Sigmoid colon (tissue), 6 donors: ENCODE measurements at regions not wholly inside any gene's neighbourhood (a gene's known extent, or its start where the extent isn't known, plus 50 kb on each side); places are given as distances from the start of the nearest gene placed in this dataset.
"Not testable (repeated sequence)": the region's sequence is repeated elsewhere in the genome, so short reads cannot be mapped to it uniquely, and the experiment has no call there.

Experiments
- DNase-seq: peaks from one replicate; pipeline ENCODE4 v3.0.0-alpha.2; 2019
- H3K27ac ChIP-seq, 4 donors: fragments of 200-600 bp; sonication (generic); one replicate each; pipeline ENCODE4 v1.5.1; 2016 to 2019; ENCODE audit warnings: mild to moderate bottlenecking in 1 of 4
- H3K27me3 ChIP-seq, 3 donors: fragments of 200-600 bp; sonication (generic); one replicate each; pipeline ENCODE4 v1.5.1; 2019; ENCODE audit warnings: mild to moderate bottlenecking in 1 of 3
- H3K36me3 ChIP-seq, 4 donors: fragments of 200-600 bp; sonication (generic); one replicate each; pipeline ENCODE4 v1.5.1; 2016 to 2019
- H3K4me1 ChIP-seq, 4 donors: fragments of 200-600 bp; sonication (generic); one replicate each; pipeline ENCODE4 v1.5.1; 2017 to 2019
- H3K4me3 ChIP-seq, 4 donors: fragments of 200-600 bp; sonication (generic); one replicate each; pipeline ENCODE4 v1.5.1; 2017 to 2019; ENCODE audit warnings: mild to moderate bottlenecking in 2 of 4, moderate library complexity in 1 of 4
- H3K9me3 ChIP-seq, 4 donors: fragments of 200-600 bp in 3 of 4; sonication (generic) in 3 of 4; one replicate each; pipeline versions ENCODE4 v1.5.1 to v1.6.1; 2013 to 2019
- EP300 ChIP-seq, 4 donors: sonication (generic); formaldehyde crosslinking; IDR thresholded peaks; one replicate each; pipeline ENCODE4 v1.6.1; 2017; ENCODE audit warnings: antibody characterized with exemption in 4 of 4
- POLR2A ChIP-seq, 2 donors: fragments of 450-650 bp; IDR thresholded peaks; one replicate each; pipeline ENCODE4 v1.6.1; 2016; ENCODE audit warnings: antibody characterized with exemption in 2 of 2, mild to moderate bottlenecking in 2 of 2, moderate library complexity in 2 of 2
- POLR2AphosphoS5 ChIP-seq, 4 donors: sonication (generic); formaldehyde crosslinking; IDR thresholded peaks; one replicate each; pipeline ENCODE4 v1.6.1; 2017; ENCODE audit warnings: antibody characterized with exemption in 4 of 4
- WGBS, 2 donors: extraction: QIAGEN DNeasy Blood & Tissue Kit; methylation state at CpG; one replicate each; pipeline ENCODE4 v1.1.7; 2013; 5-methylcytosine and 5-hydroxymethylcytosine counted together
- intact Hi-C: fragments of 100-400 bp; cut with DNase I; formaldehyde crosslinking; loops from one replicate; pipeline ENCODE4 v1.15.1; 2023
- TF ChIP-seq, protein P1 (sequence below), 4 experiments: fragments of 450-650 bp in 3 of 4; fragments of 200-600 bp in 1 of 4; IDR thresholded peaks; one replicate each; pipeline ENCODE4 v1.5.1; 2016 to 2019; ENCODE audit warnings: antibody characterized with exemption in 4 of 4, mild to moderate bottlenecking in 3 of 4, moderate library complexity in 2 of 4
- donor health status: healthy with polysubstance abuse.
- donor health status: healthy.

DNA sequence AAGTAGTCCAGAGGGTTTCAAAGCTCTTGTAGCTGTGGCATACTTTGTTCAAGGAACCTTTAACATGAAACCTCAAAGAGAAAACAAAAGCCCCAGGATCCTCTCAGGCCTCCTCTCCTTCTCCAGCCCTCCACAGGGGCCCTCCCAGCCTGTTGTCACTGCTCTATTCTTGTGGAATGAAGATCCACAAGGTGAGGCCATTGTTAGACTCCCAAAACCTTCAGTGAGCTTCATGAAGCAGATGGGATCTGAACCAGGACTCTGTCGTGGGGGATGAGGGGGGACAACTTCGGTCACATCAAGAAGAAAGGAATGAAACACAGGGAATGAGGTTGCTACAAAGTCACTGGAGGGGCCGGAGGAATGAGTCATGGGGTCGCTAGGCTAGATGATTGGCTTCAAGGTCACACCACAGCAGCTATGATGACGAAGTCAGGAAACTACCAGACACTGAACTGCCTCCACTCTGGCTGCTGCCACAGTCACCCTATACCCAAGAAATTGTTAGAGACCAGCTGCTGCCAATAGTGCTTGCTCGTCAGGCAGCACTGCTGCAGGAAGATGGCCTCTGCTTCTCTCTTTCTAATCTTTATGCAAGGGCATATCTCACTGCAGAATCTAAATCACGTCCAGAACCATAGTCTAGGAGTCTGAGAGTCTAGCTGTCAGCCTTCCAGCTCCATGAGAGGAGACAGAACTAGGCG, 208.8 kb downstream of the HIBADH start:
- Histone ChIP-seq H3K4me3 (no peak overlapping the region), H3K4me1 (no peaks in the 10 kb centered on the region), H3K9me3 (no peaks in the 10 kb centered on the region), H3K27ac (no peak overlapping the region), H3K36me3 (no peaks in the 10 kb centered on the region), H3K27me3 (peaks cover 0 to 5% (median 0%) of the 10 kb centered on the region in 3 donors)
- intact Hi-C loops, result no loop called here
- TF ChIP-seq POLR2AphosphoS5 (IDR thresholded peaks at IDR 0.05), result no peak
- TF ChIP-seq EP300 (IDR thresholded peaks at IDR 0.05), result no peak
- TF ChIP-seq, protein P1, sequence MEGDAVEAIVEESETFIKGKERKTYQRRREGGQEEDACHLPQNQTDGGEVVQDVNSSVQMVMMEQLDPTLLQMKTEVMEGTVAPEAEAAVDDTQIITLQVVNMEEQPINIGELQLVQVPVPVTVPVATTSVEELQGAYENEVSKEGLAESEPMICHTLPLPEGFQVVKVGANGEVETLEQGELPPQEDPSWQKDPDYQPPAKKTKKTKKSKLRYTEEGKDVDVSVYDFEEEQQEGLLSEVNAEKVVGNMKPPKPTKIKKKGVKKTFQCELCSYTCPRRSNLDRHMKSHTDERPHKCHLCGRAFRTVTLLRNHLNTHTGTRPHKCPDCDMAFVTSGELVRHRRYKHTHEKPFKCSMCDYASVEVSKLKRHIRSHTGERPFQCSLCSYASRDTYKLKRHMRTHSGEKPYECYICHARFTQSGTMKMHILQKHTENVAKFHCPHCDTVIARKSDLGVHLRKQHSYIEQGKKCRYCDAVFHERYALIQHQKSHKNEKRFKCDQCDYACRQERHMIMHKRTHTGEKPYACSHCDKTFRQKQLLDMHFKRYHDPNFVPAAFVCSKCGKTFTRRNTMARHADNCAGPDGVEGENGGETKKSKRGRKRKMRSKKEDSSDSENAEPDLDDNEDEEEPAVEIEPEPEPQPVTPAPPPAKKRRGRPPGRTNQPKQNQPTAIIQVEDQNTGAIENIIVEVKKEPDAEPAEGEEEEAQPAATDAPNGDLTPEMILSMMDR (IDR thresholded peaks at IDR 0.05), result no peak
- TF ChIP-seq POLR2A (IDR thresholded peaks at IDR 0.05), result no peak
- no peak for DNase-seq
- WGBS, 2 donors, result 76 to 77% methylated on average over 8 of the region's 8 CpGs

DNA sequence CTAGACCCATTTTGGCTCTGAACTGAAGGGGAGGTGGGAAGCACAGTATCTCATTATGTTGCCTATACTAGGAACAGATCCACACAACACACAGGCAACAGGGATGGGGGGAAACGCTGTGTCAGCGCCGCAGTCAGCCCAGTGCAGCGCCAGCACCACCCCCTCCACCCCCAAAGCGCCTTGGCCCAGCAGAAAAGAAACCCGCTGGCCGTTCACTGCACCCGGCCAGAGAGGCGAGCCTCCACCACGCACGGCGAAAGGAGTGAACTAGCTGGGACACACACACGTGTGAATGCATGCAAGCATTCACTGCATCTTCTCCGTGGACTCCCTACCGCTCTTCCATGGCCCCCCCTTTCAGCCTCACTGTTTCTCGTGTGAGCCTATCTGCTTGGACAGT, 205.6 kb downstream of the HIBADH start:
- H3K9me3 ChIP-seq, intact Hi-C loops, H3K36me3 ChIP-seq, H3K4me1 ChIP-seq, DNase-seq, H3K27me3 ChIP-seq: not testable (repeated sequence)
- H3K27ac ChIP-seq, result peak overlapping the region in 1 of 4 donors; percentile 10
- WGBS, 2 donors, result 93 to 98% methylated on average over 16 of the region's 16 CpGs
- H3K4me3 ChIP-seq, result peak overlapping the region in 3 of 4 donors; percentile 17 to 37 (median 30)

DNA sequence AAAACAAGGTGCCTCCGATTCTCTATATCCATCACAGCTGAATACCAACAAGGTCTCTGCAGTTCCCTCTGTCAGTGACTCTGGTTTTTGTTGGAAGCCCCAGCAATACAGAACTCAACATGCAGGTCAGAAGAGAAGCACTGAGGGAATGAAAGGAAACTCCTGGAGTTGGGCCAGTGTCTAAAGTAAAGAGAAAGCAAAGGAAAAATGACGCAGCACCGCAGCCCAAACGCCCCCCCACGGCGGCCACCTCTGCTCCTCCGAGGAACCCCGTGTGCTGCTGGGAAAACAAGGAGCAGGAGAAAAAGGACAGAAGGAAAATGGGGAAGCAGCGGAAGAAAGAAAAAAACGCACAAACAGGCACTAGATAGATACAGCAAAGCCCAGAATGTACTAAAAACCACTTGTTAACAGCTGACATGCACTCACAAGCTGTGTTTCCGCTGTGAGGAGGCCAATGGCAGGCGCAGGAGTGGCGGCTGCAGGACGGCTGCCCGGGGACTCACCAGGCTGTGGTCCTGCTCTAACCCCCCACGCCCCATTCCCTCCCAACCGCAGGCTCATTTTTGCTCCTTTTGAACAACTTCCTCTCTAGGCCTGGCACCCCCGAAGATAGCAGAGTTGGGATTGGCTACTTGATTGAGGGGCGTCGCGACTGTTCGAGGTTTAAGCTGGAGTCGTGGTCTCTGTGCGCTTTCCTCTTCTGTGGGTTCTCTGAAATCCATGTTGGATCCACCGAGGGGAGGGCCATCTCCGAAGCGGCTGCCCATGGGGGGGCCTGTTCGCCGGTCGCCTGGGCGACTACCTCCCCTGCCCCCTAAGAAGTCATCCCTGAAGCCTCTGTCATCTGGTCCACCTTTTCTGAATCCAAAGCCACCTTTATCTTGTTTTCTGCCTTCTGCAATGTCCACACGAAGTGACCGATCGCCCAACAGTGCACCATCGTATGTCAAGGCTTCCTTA, 204.8 kb downstream of the HIBADH start:
- intact Hi-C loops, H3K36me3 ChIP-seq, H3K9me3 ChIP-seq, H3K4me1 ChIP-seq, H3K27me3 ChIP-seq, DNase-seq: not testable (repeated sequence)
- peak overlapping the region in 3 of 4 donors; percentile 17 to 37 (median 30) for H3K4me3 ChIP-seq
- peak overlapping the region in 1 of 4 donors; percentile 6 for H3K27ac ChIP-seq
- WGBS, 2 donors, result 83 to 91% methylated on average over 32 of the region's 35 CpGs

DNA sequence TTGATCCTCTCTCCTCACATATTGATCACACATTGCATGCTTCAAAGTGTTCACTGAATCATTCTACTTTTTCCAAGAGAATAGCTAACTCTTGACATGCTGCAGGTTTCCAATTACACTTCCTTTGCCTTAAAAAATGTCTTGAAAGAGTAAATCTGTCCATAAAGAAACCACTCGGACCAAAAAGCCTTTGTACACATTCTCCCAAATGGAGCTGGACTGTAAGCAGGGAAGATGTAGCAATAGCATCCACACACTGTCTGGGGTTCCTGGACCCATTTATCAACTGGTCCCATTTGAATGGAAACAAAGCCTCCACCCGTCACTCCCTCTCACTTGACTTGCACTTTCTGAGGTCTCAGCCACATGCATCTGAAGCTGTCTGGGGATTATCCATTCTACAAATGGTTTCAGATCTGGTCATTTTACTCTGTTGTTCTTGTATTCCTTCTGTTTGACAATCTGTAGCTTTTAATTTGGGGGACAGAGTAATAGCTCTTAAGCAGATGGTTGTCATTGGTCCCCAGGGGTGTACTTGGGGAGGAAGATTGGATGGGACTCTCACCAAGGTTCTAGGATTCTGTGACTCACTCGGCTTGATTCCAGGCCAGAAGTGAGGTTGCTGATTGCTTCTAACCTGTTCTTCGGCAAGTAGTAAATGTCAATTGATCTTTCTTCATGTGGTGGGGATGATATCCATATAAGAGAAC, 203.5 kb downstream of the HIBADH start:
- intact Hi-C loops, result no loop called here
- no peaks in the 10 kb centered on the region for H3K36me3 ChIP-seq
- DNase-seq, result peak; percentile 68
- peak overlapping the region in 3 of 4 donors; percentile 0 to 28 (median 10) for H3K27ac ChIP-seq
- H3K4me1 ChIP-seq, result no peaks in the 10 kb centered on the region
- TF ChIP-seq POLR2AphosphoS5 (IDR thresholded peaks at IDR 0.05) (no peak), EP300 (IDR thresholded peaks at IDR 0.05) (no peak), POLR2A (IDR thresholded peaks at IDR 0.05) (no peak)
- TF ChIP-seq, protein P1 (IDR thresholded peaks at IDR 0.05), result no peak
- H3K9me3 ChIP-seq, result no peaks in the 10 kb centered on the region
- H3K27me3 ChIP-seq, result no peaks in the 10 kb centered on the region
- no peak overlapping the region for H3K4me3 ChIP-seq
- WGBS, 2 donors, result 83% methylated on average over 4 of the region's 4 CpGs

DNA sequence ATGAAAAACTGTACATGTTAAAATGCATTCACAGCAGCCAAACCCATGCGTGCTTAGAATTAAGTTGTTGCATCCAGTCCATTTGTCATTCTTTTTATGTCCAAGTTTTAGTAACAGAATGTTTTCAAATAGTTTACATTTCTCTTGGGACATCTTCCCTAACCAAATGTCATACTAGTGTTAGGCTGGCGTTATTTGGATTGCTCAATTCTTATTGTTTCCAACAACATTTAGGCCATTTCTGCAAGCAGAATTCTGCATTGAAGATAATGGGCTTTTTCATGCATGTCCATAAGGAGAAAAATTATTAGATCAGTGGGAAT, 203.0 kb downstream of the HIBADH start:
- no peak for DNase-seq
- Histone ChIP-seq H3K36me3 (no peaks in the 10 kb centered on the region), H3K4me1 (no peaks in the 10 kb centered on the region), H3K27ac (peak overlapping the region in 2 of 4 donors; percentile 10 to 28), H3K27me3 (no peaks in the 10 kb centered on the region), H3K9me3 (no peaks in the 10 kb centered on the region), H3K4me3 (no peak overlapping the region)
- intact Hi-C loops, result no loop called here
- WGBS, 2 donors, result 78 to 82% methylated on average over 2 of the region's 2 CpGs
- TF ChIP-seq POLR2A (IDR thresholded peaks at IDR 0.05), result no peak
- TF ChIP-seq EP300 (IDR thresholded peaks at IDR 0.05), result no peak
- TF ChIP-seq POLR2AphosphoS5 (IDR thresholded peaks at IDR 0.05), result peak in 1 of 4 donors; percentile 22
- TF ChIP-seq, protein P1 (IDR thresholded peaks at IDR 0.05), result no peak
